Stimulated activated naive CD4-positive, alpha-beta T cell treated with Interleukin-2 at 50 U/mL for 16 hours (primary cell): ENCODE measurements at regions not wholly inside any gene's neighbourhood (a gene's known extent, or its start where the extent isn't known, plus 50 kb on each side); places are given as distances from the start of the nearest gene placed in this dataset.

Experiments
- DNase-seq: peaks from one replicate; lab custom pipeline; 2025; lab: John Stamatoyannopoulos, UW

- no peak for DNase-seq
Measured at GRCh38 chr3:10555263-10555662, 49.9 kb upstream of the ATP2B2 start.

- no peak for DNase-seq
Measured at GRCh38 chr3:10556312-10556711, 50.9 kb upstream of the ATP2B2 start.

- no peak for DNase-seq
Measured at GRCh38 chr3:10557250-10557649, 51.9 kb upstream of the ATP2B2 start.

- no peak for DNase-seq
Measured at GRCh38 chr3:10557781-10558373, 52.5 kb upstream of the ATP2B2 start.

- DNase-seq = no peak
Measured at GRCh38 chr3:10558736-10559135, 53.4 kb upstream of the ATP2B2 start.

GRCh38 chr3:10560060-10560861 lies 54.9 kb upstream of the ATP2B2 start:
- DNase-seq = no peak

- DNase-seq = no peak
Measured at GRCh38 chr3:10561162-10561945, 56.0 kb upstream of the ATP2B2 start.

- no peak for DNase-seq
Measured at GRCh38 chr3:10561946-10562560, 56.7 kb upstream of the ATP2B2 start.

- DNase-seq = no peak
Measured at GRCh38 chr3:10563396-10563795, 58.0 kb upstream of the ATP2B2 start.

GRCh38 chr3:10565814-10566213 lies 60.4 kb upstream of the ATP2B2 start:
- no peak for DNase-seq

- no peak for DNase-seq
Measured at GRCh38 chr3:10566451-10566850, 61.1 kb upstream of the ATP2B2 start.

- no peak for DNase-seq
Measured at GRCh38 chr3:10568549-10568948, 63.2 kb upstream of the ATP2B2 start.

- DNase-seq = no peak
Measured at GRCh38 chr3:10570196-10570946, 65.0 kb upstream of the ATP2B2 start.

GRCh38 chr3:10574101-10574620 lies 68.8 kb upstream of the ATP2B2 start:
- DNase-seq = no peak

- DNase-seq = no peak
Measured at GRCh38 chr3:10575601-10576160, 70.3 kb upstream of the ATP2B2 start.

- DNase-seq = no peak
Measured at GRCh38 chr3:10577486-10577885, 72.1 kb upstream of the ATP2B2 start.

GRCh38 chr3:10580426-10580825 lies 75.0 kb upstream of the ATP2B2 start:
- DNase-seq = no peak

GRCh38 chr3:10581251-10581650 lies 75.9 kb upstream of the ATP2B2 start:
- no peak for DNase-seq

- no peak for DNase-seq
Measured at GRCh38 chr3:10581716-10582115, 76.3 kb upstream of the ATP2B2 start.

- DNase-seq = no peak
Measured at GRCh38 chr3:10582733-10583132, 77.3 kb upstream of the ATP2B2 start.
